A673 (cell line): ENCODE measurements at regions not wholly inside any gene's neighbourhood (a gene's known extent, or its start where the extent isn't known, plus 50 kb on each side); places are given as distances from the start of the nearest gene placed in this dataset.

Source experiments
- EZH2 ChIP-seq: fragments of 200-600 bp; sonication (generic); IDR thresholded peaks from 2 replicates; pipeline ENCODE4 v1.6.1; 2017; ENCODE audit warnings: borderline replicate concordance, low read depth, mild to moderate bottlenecking, mixed read lengths, antibody characterized with exemption, low read length; ENCODE audit not compliant: poor library complexity, severe bottlenecking
- TF ChIP-seq, protein P1 (sequence below): fragments of 300-800, 200-600 bp; sonication (generic); conservative IDR thresholded peaks from 2 replicates; pipeline ENCODE4 v1.5.1; 2017; ENCODE audit warnings: low read depth, mild to moderate bottlenecking, antibody characterized with exemption, low read length, moderate library complexity, mixed read lengths

DNA sequence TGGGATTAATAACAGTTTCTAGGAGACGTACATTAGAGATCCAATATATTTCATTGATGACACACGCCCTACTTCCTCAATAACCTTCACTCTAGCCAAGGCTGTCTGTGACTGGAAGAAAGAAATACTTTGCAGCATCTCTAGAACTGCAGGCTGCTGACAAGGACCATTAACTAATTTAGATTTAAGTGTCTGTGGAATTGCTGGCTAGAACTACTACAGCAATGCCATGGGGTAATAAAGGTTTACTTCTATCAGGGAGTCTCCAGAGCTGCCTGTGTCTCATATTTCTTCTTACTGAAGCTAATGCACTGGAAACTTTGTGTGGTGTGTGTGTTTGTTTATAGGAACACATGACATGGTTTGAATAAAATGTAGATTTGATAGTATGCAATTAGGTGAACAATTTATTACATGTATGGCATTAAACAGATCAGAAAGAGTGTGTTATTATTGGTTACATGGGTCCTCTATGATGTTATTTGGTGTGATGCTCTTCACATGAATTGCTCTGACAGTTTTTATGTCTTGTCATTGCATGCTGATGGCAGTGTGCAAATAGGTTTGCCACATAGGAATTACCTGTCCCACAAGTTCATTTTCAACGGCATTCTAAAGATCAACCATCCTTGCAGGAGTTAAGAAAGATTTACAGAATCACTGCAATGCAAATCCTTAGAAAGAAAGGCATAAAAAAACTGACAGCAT is 916.2 kb upstream of the CADM2 start:
- TF ChIP-seq, protein P1, sequence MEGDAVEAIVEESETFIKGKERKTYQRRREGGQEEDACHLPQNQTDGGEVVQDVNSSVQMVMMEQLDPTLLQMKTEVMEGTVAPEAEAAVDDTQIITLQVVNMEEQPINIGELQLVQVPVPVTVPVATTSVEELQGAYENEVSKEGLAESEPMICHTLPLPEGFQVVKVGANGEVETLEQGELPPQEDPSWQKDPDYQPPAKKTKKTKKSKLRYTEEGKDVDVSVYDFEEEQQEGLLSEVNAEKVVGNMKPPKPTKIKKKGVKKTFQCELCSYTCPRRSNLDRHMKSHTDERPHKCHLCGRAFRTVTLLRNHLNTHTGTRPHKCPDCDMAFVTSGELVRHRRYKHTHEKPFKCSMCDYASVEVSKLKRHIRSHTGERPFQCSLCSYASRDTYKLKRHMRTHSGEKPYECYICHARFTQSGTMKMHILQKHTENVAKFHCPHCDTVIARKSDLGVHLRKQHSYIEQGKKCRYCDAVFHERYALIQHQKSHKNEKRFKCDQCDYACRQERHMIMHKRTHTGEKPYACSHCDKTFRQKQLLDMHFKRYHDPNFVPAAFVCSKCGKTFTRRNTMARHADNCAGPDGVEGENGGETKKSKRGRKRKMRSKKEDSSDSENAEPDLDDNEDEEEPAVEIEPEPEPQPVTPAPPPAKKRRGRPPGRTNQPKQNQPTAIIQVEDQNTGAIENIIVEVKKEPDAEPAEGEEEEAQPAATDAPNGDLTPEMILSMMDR: no peak
- TF ChIP-seq EZH2: no peak
